ENCODE measurements at regions not wholly inside any gene's neighbourhood (a gene's known extent, or its start where the extent isn't known, plus 50 kb on each side); places are given as distances from the start of the nearest gene placed in this dataset.

- Histone ChIP-seq H3K9me3 (ENCODE audit: control insufficient read depth in 2 of 3, insufficient read depth in 1 of 3, low read length in 3 of 3) (no peaks in the 10 kb centered on the region), H3K4me3 (ENCODE audit: low read length in 3 of 3) (no peak overlapping the region), H3K27me3 (ENCODE audit: control insufficient read depth, insufficient read depth, low read length) (no peaks in the 10 kb centered on the region), H3K9ac (ENCODE audit: low read length in 3 of 3) (no peak overlapping the region), H3K36me3 (ENCODE audit: control insufficient read depth in 2 of 3, insufficient read depth in 3 of 3, low read length in 3 of 3) (no peaks in the 10 kb centered on the region), H3K27ac (ENCODE audit: low read depth in 2 of 2, low read length in 2 of 2) (no peak overlapping the region), H3K4me1 (ENCODE audit: control insufficient read depth in 2 of 3, insufficient read depth in 2 of 3, low read depth in 1 of 3, low read length in 3 of 3) (no peaks in the 10 kb centered on the region)
- TF ChIP-seq CTCF (IDR thresholded peaks at IDR 0.05; ENCODE audit: borderline replicate concordance, extremely low read depth, insufficient read depth), result no peak
- intact Hi-C loops (cut with DNase I), result no loop called here
- no peak for DNase-seq
- no peak for FAIRE-seq
Observed at GRCh38 chr10:8628351-8628750, 573.9 kb downstream of the GATA3 start.

- no peak overlapping the region for H3K27ac ChIP-seq (ENCODE audit: low read depth in 2 of 2, low read length in 2 of 2)
- FAIRE-seq, result no peak
Observed at GRCh38 chr10:8633909-8634308, 579.4 kb downstream of the GATA3 start.

GRCh38 chr10:8636371-8636770 lies 581.9 kb downstream of the GATA3 start:
- no peaks in the 10 kb centered on the region for H3K4me1 ChIP-seq (ENCODE audit: control insufficient read depth in 2 of 3, insufficient read depth in 2 of 3, low read depth in 1 of 3, low read length in 3 of 3)
- H3K4me3 ChIP-seq (ENCODE audit: low read length in 3 of 3), result no peak overlapping the region
- intact Hi-C loops (cut with DNase I), result no loop called here
- no peak overlapping the region for H3K27ac ChIP-seq (ENCODE audit: low read depth in 2 of 2, low read length in 2 of 2)
- no peaks in the 10 kb centered on the region for H3K9me3 ChIP-seq (ENCODE audit: control insufficient read depth in 2 of 3, insufficient read depth in 1 of 3, low read length in 3 of 3)
- DNase-seq, result no peak
- no peaks in the 10 kb centered on the region for H3K27me3 ChIP-seq (ENCODE audit: control insufficient read depth, insufficient read depth, low read length)
- TF ChIP-seq CTCF (IDR thresholded peaks at IDR 0.05; ENCODE audit: borderline replicate concordance, extremely low read depth, insufficient read depth), result no peak
- H3K36me3 ChIP-seq (ENCODE audit: control insufficient read depth in 2 of 3, insufficient read depth in 3 of 3, low read length in 3 of 3), result no peaks in the 10 kb centered on the region
- H3K9ac ChIP-seq (ENCODE audit: low read length in 3 of 3), result no peak overlapping the region
- no peak for FAIRE-seq

More at GRCh38 chr10:8633909-8634308, 579.4 kb downstream of the GATA3 start:
- intact Hi-C loops (cut with DNase I), result no loop called here
- no peaks in the 10 kb centered on the region for H3K27me3 ChIP-seq (ENCODE audit: control insufficient read depth, insufficient read depth, low read length)
- H3K9me3 ChIP-seq (ENCODE audit: control insufficient read depth in 2 of 3, insufficient read depth in 1 of 3, low read length in 3 of 3), result no peaks in the 10 kb centered on the region
- no peak for TF ChIP-seq CTCF (IDR thresholded peaks at IDR 0.05; ENCODE audit: borderline replicate concordance, extremely low read depth, insufficient read depth)
- H3K36me3 ChIP-seq (ENCODE audit: control insufficient read depth in 2 of 3, insufficient read depth in 3 of 3, low read length in 3 of 3), result no peaks in the 10 kb centered on the region
- H3K9ac ChIP-seq (ENCODE audit: low read length in 3 of 3), result no peak overlapping the region
- DNase-seq, result no peak
- no peaks in the 10 kb centered on the region for H3K4me1 ChIP-seq (ENCODE audit: control insufficient read depth in 2 of 3, insufficient read depth in 2 of 3, low read depth in 1 of 3, low read length in 3 of 3)
- no peak overlapping the region for H3K4me3 ChIP-seq (ENCODE audit: low read length in 3 of 3)

GRCh38 chr10:8637640-8638039 lies 583.2 kb downstream of the GATA3 start:
- no peak overlapping the region for H3K27ac ChIP-seq (ENCODE audit: low read depth in 2 of 2, low read length in 2 of 2)
- no peak overlapping the region for H3K9ac ChIP-seq (ENCODE audit: low read length in 3 of 3)
- no peak for FAIRE-seq
- no peaks in the 10 kb centered on the region for H3K27me3 ChIP-seq (ENCODE audit: control insufficient read depth, insufficient read depth, low read length)
- no peak overlapping the region for H3K4me3 ChIP-seq (ENCODE audit: low read length in 3 of 3)
- intact Hi-C loops (cut with DNase I), result no loop called here
- H3K9me3 ChIP-seq (ENCODE audit: control insufficient read depth in 2 of 3, insufficient read depth in 1 of 3, low read length in 3 of 3), result no peaks in the 10 kb centered on the region
- H3K36me3 ChIP-seq (ENCODE audit: control insufficient read depth in 2 of 3, insufficient read depth in 3 of 3, low read length in 3 of 3), result no peaks in the 10 kb centered on the region
- H3K4me1 ChIP-seq (ENCODE audit: control insufficient read depth in 2 of 3, insufficient read depth in 2 of 3, low read depth in 1 of 3, low read length in 3 of 3), result no peaks in the 10 kb centered on the region
- DNase-seq, result peak in 3 of 5 donors; percentile 13 to 82 (median 46)
- no peak for TF ChIP-seq CTCF (IDR thresholded peaks at IDR 0.05; ENCODE audit: borderline replicate concordance, extremely low read depth, insufficient read depth)

Measured in kidney (tissue), 13 donors.